GM18907 (cell line): ENCODE measurements at regions not wholly inside any gene's neighbourhood (a gene's known extent, or its start where the extent isn't known, plus 50 kb on each side); places are given as distances from the start of the nearest gene placed in this dataset.

Experiments
- ATAC-seq: cut with Tn5 transposase; IDR thresholded peaks from one replicate; pipeline ENCODE4 v1.9.1; 2021; ENCODE audit warnings: mild to moderate bottlenecking, moderate library complexity; ENCODE audit not compliant: unreplicated experiment

DNA sequence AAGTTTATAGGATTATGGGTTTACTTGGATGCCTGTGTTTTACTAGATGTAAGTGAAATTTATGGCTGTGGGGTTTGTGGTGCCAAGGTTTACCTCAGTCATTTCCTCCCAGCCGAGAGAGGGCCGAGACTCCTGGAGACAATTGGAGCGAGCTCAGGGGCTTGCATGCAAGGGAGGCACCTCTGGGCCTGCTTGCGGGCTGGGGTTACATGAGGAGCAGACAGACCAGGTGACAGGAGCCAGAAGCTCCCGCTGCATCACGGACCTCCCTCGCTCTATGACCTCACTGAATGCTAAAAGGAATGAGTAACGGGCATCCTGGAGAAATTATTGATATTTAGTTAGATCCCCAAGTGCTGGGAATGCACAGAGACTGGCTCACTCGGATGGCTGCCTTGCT is 275.2 kb upstream of the KIRREL3 start:
- ATAC-seq = no peak

DNA sequence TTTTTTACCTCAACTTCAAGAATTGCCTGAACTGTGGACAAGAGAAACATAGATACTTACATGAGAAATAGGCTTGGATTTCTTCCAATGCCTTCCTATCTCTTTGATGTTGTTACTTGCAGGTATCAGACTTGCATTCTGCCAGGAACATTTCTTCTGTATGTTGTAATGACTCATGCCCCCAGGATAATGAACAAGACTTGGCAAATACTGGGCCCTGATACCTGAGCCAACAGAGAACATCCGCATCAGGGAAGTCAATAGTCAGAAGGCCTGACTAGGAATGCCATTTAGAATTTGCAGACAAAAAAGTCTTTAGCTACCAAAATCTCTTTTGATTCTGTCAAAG is 273.7 kb upstream of the KIRREL3 start:
- ATAC-seq = no peak

DNA sequence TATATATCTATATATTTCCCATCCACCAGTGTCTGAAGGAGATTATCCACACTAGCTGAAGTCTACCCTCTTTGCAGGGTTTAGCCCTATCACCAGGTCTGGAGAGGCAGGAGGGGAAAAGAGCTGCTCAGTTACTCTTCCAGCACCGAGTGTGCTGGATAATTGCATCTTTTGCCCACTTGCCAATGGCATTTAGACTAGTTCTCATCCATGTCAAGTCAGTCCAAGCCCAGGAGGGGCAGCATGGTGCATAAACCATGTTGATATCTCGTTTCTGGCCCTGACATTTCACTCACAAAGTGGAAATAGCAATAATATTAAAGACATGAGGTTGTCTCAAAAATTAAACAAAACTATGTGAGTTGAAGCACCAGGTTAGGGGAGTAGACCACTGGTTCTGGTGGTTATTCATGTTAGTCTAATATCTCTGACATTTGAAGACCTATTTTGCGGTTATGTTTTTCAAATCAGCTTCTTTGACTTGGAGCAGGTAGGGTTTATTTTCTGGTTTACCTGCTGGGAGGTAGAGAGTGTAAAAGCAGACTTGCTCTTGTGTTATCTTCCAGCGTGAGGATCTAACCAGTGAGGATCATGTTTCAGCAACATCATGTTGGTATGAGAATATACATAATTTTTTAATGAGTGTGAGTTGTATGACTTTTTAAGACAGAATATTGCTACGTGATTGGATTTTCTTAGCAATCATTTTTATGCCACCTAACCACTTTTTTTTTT is 273.2 kb upstream of the KIRREL3 start:
- ATAC-seq = no peak

DNA sequence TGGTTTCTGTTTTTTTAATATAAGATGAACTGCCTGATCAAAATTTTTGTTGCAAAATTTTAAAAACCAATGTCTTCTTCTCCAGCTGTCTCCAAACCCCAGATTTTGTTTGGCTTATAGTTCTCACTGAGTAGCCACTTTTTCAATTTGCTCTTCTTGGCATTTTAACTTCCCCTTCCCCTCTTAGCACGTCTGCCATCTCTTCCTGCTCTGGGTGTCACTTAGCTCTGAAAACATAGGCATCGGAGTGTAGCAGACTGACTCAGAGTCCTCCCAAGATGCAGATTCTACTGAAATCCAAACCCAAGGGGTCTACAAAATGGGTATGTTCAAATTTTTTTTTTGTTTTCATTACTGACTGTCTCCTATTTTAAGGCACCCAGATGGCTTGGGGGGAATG is 270.3 kb upstream of the KIRREL3 start:
- ATAC-seq = no peak

DNA sequence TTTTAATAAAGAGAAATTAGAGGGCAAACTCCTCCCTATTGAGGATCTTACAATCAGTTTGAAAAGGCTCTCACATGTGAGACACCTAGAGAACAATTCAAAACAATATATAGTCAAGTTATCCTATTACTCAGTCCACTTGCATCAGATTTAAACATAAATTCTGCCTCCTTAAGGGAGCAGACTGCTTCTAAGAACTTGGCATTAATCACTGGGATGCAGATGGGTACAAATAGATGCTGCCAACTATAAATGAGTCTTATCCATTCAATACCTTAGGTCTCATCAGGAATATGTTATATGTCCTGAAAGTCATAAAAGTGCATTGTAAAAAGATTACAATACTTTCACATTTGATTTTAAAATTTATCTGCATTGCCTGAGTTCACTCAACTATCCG is 269.3 kb upstream of the KIRREL3 start:
- no peak for ATAC-seq

DNA sequence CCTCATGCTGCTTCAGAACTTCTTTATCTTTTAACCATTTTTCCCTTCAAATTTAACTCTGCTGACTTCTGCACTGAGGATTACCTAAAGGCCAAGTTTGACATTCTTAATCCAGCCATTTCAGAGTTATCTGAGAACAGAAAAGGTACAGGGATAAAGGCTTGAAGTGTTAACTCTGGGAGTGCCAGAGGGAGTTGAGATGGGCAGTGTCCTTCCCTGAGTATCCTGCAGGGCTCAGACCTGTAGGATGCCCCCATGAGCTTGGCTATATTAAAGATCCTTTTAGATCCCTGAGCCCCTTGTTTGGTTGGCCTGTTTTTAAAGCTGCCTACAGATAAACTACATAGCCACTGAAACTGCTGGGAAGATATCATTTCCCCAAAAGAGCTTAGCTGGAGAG is 268.4 kb upstream of the KIRREL3 start:
- ATAC-seq = no peak

DNA sequence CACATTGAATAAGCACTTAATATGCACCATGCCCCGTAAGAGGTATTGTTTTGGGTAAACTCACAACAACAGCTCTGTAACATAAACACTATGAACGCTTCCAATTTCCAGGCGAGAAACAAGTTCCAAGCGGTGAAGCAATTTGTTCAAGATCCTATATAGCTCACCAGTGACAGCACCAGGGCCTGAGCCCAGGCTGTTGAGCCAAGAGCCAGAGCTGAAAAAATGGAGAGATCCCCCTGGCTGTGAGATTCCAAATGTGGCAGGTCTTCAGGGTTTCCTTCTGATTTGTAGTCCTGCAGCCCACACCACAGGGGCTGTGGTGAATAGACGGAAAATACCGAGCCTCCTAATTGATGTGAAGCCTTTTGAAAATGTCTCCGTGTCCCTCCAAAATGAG is 268.0 kb upstream of the KIRREL3 start:
- no peak for ATAC-seq

DNA sequence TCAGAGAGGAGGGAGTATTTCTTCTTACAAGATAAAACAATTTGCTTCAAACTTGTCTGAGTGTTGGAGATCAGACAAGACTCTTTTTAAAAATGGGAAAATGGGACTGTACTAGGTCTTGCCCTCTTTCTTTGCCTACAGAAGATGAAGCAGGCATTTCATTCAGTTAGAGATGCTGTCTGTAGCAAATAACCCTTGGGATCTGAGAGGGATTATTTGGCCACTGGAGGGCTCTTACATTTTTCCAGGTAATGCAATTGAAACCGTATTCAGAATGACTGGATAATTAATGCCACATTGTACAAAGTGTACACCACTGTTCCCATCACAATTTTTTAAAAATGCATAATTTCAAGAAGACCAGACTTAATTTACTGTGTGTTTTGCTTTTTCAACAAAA is 258.5 kb upstream of the KIRREL3 start:
- no peak for ATAC-seq

DNA sequence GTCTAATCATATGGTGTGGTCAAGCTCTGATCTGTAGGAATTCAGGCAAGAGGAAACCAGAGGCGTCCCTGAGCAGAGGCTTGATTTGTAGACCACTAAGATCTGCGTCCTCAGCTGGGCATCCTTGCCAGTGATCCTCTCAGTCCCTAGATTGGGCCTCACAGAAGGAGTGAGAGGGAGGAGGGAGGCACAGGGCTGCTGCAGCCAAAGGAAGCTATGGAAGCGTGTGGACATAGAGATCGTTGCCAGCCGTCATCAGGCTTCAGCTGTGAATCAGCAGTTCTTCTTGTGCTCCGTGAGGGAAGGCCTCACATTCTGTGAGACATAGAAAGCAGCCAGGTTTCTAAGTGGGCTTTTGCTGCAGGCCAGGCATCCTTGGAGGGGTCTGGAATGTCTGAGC is 254.6 kb upstream of the KIRREL3 start:
- no peak for ATAC-seq

DNA sequence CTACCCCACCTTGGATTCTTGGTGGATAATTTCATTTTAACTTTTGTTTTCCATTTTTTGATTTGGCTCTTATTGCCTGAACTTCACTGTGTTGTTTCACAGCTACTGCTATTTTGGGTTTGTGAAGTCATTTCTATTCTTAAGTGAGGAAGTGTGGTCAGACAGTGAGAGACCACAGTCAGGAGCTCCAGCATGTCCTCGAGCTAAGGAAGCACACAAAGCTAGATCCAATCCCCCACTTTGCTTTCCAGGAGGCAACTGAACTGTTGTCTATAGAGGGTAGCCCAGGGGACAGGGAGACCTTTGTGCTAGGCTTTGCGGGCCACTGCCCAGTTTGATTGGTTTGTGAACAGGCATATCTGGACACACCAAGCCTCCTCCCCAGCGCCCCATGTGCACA is 251.8 kb upstream of the KIRREL3 start:
- no peak for ATAC-seq

DNA sequence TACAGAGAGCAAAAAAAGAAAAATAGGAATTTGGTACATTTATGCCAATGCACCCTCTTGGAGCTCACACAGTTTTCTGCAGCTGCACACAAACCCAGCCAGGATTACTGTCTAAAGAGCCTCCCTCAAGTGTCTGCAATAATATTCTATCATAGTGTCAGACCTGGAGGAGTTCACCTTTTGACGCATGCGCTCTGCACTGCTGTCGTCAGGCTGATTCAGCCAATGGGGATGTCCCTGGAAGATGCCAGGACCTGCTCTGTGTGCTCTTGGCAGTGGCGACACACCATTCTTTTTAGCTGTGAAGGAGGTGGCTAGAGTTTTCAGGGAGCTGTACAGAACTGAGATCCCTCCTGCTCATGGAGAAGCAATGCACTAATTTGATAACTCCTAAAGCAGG is 249.0 kb upstream of the KIRREL3 start:
- ATAC-seq = no peak

DNA sequence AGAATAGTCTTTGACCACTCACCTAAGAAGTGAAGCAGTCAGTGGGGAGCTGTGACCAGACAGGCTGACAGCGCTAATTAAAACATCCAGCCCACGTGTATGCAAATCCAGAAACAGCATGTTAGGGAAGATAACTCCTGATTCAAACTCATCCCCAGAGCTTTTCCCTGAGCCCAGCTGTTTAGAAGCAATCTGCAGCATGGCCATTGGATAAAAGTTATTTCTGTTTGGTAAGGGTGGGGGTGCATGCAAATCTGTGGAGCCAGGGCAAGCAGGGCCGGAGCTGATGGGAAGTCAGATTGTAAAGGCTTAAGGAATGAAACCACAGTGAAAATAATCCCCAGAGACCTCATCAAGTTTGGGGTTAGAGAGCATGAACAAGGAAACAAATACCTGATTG is 247.9 kb upstream of the KIRREL3 start:
- no peak for ATAC-seq

DNA sequence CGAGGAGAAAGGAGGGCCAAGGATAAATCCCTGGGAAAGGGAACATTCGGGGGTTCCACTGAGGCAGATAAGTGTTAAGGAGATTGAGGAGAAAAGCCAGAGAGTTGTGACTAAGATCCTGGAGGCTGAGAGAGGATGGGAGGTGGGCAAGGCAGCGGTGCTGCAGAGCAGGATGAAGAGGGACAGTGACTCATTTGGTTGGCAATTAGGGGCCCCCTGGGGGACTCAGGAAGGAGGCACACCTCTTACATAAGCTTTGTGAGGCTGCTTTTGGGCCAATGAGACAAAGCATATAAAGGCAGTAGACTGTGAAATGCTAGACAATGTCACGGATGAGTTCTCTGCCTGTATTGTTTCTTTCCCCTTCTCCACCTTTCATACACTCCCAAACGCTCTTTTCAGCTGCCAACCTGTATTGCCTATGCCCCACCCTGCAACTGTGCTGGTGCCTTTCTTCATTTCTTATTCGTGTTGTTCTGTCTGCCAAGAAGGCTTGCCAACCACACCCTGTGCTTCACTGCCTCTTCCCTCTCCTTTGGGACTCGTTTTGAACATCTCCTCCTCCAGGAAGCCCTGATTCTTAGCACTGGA is 246.8 kb upstream of the KIRREL3 start:
- no peak for ATAC-seq

DNA sequence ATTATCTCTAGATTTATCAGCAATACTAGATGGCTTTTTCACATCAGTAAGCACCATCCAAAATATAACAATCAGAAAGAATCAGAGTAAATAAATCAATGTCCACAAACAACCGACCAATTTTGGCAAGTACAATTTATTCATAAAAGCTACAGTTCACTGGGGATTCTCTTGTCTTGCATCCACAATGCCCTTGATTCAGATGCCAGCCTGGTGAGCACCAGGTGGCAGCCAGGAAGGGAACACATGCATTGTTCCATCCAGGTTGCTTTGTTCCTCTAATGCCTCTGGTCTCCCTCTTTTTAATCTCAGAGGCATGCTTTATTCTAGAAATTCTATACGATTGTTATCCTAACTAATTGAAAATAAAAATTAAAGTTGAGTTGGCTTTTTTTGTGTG is 242.1 kb upstream of the KIRREL3 start:
- ATAC-seq = no peak

DNA sequence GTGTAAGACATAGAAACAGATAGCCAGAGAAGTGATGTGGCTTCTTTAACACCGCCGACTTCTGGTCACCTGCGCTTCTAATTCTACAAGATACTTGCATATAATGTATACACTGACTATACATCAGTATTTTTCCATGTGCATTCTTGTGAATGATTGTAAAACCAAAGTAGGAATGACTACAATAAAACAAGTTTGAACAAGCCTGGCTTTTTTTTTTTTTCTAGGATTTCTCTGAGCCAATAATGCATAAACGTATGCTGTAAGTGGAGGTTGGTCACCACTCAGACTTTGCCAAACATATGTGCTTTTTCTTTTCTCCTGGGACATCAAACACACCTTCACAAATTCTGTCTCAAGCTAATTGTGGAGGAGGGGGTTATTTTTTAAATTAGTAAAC is 237.8 kb upstream of the KIRREL3 start:
- ATAC-seq = no peak

DNA sequence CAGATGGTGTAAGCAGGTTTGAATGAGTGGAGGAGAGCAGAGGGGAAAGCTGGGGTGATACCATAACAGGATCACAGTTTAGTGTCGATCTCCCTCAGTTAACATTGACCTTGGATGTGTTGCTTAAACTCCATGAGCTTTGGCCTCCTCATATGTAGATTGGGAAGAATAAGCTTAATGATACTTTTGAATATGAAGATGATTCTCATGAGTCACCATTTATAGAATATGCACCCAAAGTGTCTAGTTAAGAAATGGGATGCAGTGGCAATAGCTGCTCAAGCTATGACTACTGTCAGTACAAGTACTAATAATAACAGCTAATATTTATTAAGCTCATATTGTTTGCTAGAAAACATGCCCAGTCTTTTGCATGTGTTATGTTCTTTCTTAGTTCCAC is 236.2 kb upstream of the KIRREL3 start:
- ATAC-seq = no peak

DNA sequence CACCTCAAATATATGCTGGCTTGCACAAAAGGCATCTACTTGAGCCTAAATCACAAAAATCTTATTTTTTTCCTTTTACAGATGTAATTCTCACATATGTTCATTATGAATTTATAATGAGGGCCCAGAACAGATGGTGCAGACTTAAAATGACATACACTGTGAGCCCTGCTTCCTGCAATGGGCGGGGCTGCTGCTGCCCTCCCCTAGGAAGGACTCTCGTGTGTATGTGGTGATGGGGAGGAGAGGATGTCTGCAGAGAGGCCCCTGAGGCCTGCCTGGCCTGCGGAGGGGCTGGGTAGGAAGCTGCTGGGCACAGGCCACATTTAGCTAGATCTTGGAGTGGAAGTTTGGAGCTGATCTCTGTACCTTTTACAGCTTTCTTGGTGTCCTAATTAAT is 233.4 kb upstream of the KIRREL3 start:
- ATAC-seq = no peak

DNA sequence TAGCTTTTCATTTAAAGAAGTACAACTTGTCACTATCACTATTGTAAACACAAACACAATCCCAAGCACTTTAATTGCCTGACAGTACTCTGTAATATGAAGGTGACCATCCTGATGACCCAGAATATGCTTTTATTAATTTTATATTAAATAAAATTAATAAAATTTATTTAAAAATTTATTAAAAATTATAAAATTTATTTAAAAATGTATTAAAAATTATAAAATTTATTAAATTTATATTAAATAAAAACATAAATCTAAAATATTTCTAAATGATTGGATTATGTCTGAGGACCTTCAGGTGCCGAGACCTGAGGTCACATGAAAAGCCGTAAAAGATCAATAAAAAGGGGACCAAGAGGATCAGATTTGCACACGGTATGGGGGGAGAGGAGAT is 229.8 kb upstream of the KIRREL3 start:
- no peak for ATAC-seq

DNA sequence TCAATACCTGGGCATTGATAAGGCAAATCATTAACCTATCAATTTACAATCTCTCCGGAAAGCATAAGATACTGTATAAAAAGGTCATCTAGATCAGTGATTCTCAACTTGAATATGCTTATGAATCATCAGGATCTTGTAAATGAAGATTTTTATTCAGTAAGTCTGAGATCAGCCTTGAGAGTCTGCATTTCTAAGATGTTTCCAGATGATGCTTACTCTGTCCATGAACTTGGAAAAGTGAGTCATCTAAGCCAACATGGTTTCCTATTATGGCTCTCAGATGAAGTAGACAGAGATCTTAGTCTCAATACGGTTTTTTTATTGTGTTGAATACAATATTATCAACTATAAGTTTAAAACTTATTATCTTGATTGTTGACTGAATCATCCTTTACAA is 226.4 kb upstream of the KIRREL3 start:
- ATAC-seq = no peak

DNA sequence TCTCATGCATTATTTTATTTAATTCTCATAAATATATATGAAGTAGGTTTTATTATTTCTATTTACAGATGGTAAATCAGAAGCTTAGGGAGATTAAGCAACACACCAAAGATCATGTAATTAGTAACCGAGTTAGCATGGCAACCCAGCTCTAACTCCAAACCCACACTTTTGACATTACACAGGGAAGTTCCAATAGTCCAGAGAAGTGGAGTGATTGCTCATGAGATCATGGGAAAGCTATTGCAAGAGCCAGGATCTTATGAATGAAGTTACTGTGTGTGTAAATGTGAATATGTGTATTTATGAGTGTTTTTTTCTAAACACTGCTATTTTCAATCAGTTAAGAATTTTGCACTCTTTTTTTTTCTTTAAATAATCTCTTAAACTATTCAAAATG is 225.8 kb upstream of the KIRREL3 start:
- no peak for ATAC-seq

DNA sequence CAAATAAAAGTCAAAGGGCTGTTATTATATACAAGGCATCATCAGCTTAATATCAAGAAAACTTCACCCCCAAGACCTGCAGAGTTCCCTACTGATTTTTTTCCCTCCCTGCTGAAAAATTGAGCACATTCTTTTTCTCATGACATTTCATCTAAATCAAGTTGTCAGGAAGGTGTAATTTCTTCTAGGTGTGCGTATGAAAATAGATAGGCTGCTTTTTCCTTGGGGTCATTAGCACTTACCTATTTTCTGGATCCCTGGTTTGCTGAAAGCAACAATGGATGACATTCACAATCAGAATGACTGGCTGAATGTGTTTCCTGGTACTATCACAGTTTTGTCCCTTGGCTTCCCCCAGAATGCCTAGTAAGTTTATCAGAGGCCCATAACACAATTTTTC is 225.0 kb upstream of the KIRREL3 start:
- ATAC-seq = no peak

DNA sequence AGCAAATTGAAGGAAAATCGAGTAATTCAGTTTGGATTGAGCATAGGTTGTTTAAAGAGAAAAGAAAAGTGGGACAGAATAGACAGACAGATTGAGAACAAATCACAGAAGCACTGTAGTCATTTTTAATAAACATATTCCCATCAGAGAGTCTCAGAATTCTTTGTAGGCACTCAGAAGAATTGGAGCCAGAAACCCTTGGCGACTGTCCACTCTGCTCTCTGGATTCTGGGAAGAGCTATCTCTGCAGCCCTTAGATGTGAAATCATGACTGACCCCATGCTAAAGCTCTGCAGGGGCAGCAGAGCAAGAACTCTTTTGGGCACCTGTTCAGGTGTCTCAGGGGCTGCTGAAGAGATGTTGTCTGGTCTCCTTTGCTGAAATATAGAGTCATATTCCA is 223.7 kb upstream of the KIRREL3 start:
- no peak for ATAC-seq

DNA sequence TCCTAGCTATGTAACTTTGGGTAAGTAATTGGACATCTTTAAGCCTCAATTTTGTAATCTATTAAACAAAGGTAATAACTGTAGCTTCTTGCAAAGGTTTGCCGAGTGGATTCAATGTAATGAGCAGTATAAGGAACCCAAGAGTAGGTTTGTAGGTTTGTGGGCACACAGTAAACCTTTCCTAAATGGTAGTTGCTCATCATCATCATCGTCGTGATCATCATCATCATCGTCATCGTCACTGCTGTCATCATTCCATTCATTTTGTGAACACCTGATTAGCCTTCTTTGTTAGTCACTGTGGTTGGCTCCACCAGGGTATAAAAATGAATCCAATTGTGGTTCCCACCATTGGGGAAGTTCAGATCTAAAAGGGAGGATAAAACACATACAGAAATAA is 223.1 kb upstream of the KIRREL3 start:
- ATAC-seq = no peak
